Spleen (tissue), 7 donors: ENCODE measurements at regions not wholly inside any gene's neighbourhood (a gene's known extent, or its start where the extent isn't known, plus 50 kb on each side); places are given as distances from the start of the nearest gene placed in this dataset.

Experiments
- POLR2A ChIP-seq, 3 donors: fragments of 450-650 bp; IDR thresholded peaks; one replicate each; pipeline ENCODE4 v1.5.1; 2017; ENCODE audit warnings: antibody characterized with exemption in 3 of 3, mild to moderate bottlenecking in 1 of 3
- POLR2AphosphoS5 ChIP-seq, 3 donors: sonication (generic); formaldehyde crosslinking; IDR thresholded peaks; one replicate each; pipeline ENCODE4 v1.5.1; 2017; ENCODE audit warnings: antibody characterized with exemption in 3 of 3
- TF ChIP-seq, protein P1 (sequence below), 11 experiments: fragments of 200-600 bp in 7 of 11; fragments of 450-650 bp in 4 of 11; sonication (generic) in 4 of 11; IDR thresholded peaks in 8 of 11; conservative IDR thresholded peaks in 3 of 11; 1 replicate in 7 of 11; 2 replicates in 4 of 11; pipeline versions ENCODE4 v1.4.0 to v1.8.0; 2016 to 2021; ENCODE audit warnings: antibody characterized with exemption in 11 of 11, inconsistent platforms in 4 of 11, mild to moderate bottlenecking in 1 of 11
- donor health status: DM: no; HTN: no; CAD: no; lungs with moderate emphysema.
- donor health status: DM: no; HTN: no; CAD: no.
- donor health status: DM: no; HTN: no; CAD: no.

DNA sequence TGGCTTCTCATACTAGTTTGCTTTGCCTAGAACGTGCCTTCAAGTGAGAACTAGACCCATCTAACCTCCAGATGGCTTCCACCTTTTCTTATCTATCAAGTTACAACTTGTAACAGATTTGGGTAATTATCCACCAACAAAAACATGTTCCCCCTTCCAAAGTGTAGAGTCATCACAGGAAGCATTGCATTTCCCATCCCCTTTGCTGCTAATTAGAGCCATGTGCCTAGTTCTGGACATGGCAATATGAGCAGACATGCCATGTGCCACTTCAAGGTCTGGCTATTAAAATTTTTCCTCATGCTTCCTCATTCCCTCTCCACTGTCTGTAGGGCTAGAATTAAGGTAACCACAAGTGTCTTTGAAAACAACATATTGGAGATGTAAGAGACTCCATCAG is 814.4 kb downstream of the TENT5A start:
- TF ChIP-seq POLR2A (IDR thresholded peaks at IDR 0.05) = no peak
- TF ChIP-seq, protein P1, sequence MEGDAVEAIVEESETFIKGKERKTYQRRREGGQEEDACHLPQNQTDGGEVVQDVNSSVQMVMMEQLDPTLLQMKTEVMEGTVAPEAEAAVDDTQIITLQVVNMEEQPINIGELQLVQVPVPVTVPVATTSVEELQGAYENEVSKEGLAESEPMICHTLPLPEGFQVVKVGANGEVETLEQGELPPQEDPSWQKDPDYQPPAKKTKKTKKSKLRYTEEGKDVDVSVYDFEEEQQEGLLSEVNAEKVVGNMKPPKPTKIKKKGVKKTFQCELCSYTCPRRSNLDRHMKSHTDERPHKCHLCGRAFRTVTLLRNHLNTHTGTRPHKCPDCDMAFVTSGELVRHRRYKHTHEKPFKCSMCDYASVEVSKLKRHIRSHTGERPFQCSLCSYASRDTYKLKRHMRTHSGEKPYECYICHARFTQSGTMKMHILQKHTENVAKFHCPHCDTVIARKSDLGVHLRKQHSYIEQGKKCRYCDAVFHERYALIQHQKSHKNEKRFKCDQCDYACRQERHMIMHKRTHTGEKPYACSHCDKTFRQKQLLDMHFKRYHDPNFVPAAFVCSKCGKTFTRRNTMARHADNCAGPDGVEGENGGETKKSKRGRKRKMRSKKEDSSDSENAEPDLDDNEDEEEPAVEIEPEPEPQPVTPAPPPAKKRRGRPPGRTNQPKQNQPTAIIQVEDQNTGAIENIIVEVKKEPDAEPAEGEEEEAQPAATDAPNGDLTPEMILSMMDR (IDR thresholded peaks at IDR 0.05 in 8 of 11, conservative IDR thresholded peaks at IDR 0.05 in 3 of 11) = no peak
- no peak for TF ChIP-seq POLR2AphosphoS5 (IDR thresholded peaks at IDR 0.05)
